ENCODE measurements at regions not wholly inside any gene's neighbourhood (a gene's known extent, or its start where the extent isn't known, plus 50 kb on each side); places are given as distances from the start of the nearest gene placed in this dataset.
"Not testable (repeated sequence)": the region's sequence is repeated elsewhere in the genome, so short reads cannot be mapped to it uniquely, and the experiment has no call there.

DNA sequence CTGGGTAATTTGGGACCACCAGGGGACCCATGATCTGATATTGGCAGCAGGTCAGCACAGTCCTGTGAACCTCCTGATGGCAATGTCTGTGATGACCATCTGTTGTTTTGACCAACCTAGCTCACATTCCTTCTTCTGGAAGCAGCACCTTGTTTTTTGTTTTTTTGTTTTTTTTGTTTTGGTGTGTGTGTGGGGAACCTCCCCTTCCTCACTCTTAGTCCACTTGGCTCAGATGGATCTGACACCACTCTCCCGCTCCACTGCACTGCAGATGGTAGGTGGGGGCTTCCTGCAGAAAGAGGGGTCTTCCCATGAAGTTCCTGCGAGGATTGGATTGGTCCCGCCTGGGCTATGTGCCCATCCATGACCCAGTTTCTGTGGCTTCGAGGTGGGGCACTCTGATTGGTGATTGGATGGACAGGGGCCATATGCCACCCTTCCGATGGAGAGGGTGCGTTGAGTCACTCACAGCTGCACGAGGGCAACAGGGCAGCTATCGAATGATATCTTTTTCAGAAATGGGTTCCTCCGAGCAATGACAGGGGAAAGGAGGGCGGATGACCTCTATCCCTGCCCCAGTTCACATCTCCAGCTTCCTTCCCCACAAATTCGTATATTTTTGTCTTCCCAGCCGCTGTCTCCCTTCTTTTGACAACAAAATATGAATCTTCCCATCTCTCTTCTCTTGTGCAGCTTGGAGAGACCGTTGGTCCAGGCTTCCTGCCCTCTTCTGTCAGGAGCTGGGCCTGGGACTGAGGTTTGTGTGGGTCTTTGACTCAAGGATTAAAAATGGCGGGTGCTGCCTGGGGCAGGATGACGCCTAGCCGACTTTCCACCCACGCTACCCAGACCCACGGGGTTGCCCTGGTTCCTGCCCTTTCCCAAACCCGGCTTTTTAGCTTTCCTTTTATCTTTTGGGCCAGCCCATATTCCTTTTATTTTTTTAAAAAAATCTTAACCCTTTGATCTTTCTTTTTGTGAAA, 132.1 kb upstream of the KCNG1 start:
- DNase-seq: no peak

DNA sequence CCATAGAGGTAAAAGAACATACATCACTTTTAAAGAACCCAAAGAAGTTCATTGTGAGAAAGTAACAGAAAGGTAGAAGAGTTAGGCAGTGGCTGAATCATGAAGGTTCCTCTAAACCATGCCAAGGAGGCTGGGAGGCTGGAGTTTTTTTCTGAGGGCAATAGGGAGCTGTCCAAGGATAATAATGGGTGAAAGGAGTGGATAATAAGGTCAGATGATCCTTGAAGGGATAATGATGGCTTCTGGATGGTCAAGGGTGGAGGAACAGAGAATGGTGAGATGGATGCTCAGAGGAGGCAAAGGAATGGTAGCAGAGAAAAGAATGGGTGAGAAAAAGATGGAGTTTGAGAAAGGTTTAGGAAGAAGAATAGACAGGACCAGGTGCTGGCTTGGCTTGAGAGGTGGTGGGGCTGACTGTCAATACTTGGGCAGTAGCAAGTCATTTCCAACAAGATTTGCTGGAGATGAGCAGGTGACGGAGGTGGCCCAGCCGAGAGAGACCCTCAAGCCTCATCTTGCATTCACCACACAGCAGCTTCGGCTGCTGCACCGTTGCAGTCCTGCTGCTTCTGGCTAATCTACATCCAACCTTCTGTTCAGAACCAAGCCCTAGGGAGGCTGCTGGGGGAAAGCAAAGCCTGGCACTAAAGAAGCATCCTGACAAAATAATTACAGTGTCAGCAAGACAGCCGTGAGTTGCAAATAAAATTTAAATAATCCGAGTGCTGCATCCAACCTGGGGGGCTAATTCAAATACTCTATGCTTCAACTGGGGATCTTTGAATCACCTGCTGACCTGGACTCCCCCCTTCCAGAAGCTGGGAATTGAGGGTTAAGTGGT, 131.2 kb upstream of the KCNG1 start:
- DNase-seq: no peak

DNA sequence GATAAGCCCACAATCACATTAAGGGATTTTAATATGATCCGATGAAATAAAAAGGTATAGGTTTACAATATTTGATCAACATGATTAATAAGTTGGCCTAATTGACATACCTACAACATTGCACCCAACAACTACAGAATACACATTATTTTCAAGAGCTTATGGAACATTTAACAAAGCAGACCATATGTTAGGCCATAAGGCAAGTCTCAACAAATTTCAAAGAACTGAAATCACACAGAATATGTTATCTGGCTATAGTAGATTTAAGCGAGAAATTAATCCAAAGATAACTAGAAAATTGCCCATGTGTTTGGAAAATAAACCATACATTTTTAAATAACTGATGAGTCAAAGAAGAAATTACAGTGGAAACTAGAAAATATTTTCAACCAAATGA, 126.0 kb upstream of the KCNG1 start:
- DNase-seq: no peak

GRCh38 chr20:51144476-51144875, 121.6 kb upstream of the KCNG1 start:
- no peak for DNase-seq

DNA sequence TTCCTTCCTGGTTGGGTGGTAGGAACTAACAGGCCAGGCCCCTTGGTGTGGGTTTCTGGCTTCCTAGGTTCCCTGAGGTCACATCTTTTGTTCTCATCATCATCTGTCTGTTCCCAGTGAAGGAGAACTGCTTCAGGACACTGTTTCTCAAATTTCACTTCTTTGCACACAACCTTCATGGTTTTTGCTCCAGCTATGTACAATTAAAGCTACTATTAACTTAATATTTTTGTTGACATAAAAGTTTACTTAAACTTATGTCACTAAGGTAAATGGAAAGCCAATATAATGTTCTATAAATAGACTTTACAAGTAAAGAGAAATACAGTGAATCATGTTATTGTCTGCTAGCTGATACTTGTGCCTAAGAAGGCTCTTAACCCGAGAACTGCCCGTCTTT, 120.7 kb upstream of the KCNG1 start:
- DNase-seq: no peak

GRCh38 chr20:51142448-51142847, 119.5 kb upstream of the KCNG1 start:
- DNase-seq: no peak

- DNase-seq: no peak
Measured at GRCh38 chr20:51140671-51141070, 117.8 kb upstream of the KCNG1 start.

DNA sequence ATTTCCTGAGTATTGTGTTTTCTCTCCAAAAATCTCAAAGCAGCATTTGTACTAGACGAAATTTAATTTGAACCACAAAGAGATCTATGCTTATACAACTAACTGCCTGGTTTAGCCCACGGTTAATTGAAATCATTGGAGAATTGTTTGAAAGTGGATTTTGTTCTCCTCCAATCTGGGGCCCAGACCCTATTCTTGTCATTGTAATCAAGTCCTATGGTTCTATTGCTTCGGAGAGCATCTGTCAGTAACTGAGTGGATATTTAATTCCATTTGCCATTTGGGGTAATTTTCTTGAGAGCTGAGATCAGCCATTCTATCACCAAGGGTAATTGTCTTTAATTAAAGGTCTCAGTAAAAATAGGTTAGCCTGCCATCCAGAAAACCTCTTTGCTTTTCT, 117.0 kb upstream of the KCNG1 start:
- DNase-seq: no peak

DNA sequence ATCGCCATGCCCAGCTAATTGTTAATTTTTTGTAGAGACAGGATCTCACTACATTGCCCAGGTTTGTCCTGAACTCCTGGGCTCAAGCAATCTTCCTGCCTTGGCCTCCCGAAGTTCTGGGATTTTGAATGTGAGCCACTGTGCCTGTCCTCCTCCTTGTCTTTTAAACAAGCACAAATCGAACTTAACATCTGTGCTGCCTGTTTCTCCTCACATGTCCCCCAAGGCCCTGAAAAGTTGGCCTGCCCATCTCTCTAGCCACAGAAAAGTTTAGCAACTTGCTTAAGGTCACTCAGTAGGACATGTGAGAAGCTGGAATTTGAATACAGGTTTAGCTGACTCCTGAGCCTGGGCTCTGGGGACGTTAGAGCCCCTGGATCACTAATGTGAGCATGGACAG, 115.7 kb upstream of the KCNG1 start:
- no peak for DNase-seq

DNA sequence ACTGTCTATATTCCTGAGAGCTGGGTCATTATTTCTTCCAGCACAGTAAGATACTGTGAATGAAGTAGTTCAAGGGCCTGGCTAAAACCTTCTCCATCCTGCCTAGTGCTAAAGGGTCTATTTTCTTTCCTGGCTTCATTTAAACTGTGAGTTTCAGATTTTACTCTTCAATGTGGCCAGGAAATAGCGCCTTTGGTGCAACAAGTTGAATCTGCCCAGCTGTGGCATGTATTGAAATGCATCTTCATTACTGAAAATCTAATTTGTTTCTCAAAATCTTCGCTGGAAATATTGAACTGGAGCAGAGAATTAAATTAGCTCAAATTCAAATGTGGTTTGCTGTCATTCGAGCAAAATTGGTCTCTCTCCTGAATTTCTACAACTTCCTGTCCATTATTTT, 114.6 kb upstream of the KCNG1 start:
- no peak for DNase-seq

- DNase-seq: no peak
Measured at GRCh38 chr20:51135926-51136715, 113.2 kb upstream of the KCNG1 start.

GRCh38 chr20:51134405-51134804, 111.5 kb upstream of the KCNG1 start:
- no peak for DNase-seq

DNA sequence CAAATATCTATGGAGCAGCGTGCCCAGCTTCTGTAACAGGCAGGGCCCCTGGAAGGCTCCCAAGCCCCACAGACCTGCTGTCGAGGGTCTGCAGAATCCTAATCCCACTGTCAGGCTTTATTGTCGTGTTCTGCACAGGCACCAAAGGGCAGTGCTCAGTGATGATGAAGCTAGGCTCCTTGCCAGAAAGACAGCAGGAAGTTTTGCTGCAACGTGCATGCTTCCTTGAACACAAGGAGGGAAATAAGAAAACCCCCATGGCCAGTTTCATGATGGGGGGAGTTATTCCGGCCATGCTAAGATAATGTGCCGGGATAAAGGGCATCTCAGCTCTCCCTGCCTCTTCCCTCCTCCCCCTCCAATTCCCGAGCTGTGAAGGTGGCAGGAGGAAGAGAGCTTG, 109.4 kb upstream of the KCNG1 start:
- no peak for DNase-seq

GRCh38 chr20:51131811-51132210, 108.9 kb upstream of the KCNG1 start:
- no peak for DNase-seq

- no peak for DNase-seq
Measured at GRCh38 chr20:51129147-51129776, 106.4 kb upstream of the KCNG1 start.

DNA sequence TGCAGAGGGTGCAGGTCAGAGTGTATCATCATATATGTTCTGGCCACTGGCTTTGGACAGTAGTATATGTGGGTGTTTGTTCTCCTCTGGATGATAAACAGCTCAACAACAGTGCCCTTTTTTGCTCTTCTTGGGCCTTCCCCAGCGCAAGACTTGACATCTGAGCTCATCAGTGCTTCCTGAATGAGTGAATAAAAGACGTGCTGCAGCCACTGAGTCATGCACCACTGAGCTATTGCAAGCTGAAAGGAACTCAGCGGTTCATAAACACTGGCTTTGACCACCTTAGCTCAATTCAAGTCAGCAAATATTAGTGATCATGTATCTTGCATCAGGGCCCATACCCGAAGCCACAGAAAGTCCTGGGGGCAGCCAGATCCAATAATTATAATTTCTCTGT, 105.3 kb upstream of the KCNG1 start:
- peak; percentile 33 for DNase-seq

- no peak for DNase-seq
Measured at GRCh38 chr20:51127713-51128112, 104.8 kb upstream of the KCNG1 start.

DNA sequence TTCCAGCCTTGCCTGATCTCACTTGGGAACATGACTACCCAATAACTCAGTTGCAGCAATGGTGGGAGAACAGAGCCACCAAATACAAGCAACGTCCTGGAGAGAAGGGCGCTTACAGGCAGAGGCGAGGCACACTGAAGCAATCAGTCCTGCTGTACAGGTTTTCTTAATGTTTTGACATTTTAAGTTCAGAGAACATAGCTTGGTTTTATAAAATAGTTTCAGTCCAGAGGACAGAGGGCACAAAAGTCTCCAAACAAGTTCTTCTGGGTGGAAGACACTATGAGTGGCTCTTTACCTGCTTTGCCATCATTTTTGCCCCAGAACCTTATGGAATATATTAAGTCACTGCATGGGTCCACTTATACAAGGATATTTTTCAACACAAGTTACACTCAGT, 103.4 kb upstream of the KCNG1 start:
- DNase-seq: no peak

- DNase-seq: no peak
Measured at GRCh38 chr20:51125780-51126179, 102.9 kb upstream of the KCNG1 start.

- no peak for DNase-seq
Measured at GRCh38 chr20:51125105-51125504, 102.2 kb upstream of the KCNG1 start.

- not testable (repeated sequence) for DNase-seq
Measured at GRCh38 chr20:51123887-51124286, 101.0 kb upstream of the KCNG1 start.

GRCh38 chr20:51122931-51123658, 100.2 kb upstream of the KCNG1 start:
- peak; percentile 31 for DNase-seq

All from stimulated activated CD8-positive, alpha-beta memory T cell treated with anti-CD3 and anti-CD28 coated beads, Interleukin-4, amount 100 ng/mL, for 48 hours (primary cell).